NT2/D1 (cell line): ENCODE measurements at regions not wholly inside any gene's neighbourhood (a gene's known extent, or its start where the extent isn't known, plus 50 kb on each side); places are given as distances from the start of the nearest gene placed in this dataset.

Experiments used
- DNase-seq: peaks from one replicate; pipeline ENCODE4 v3.0.0-alpha.2; 2011; ENCODE audit warnings: low read depth, low spot score
- H3K27me3 ChIP-seq: 2 replicates; pipeline ENCODE4 v1.6.0; 2011; ENCODE audit warnings: mild to moderate bottlenecking; ENCODE audit not compliant: insufficient read length, insufficient read depth
- H3K36me3 ChIP-seq: 2 replicates; pipeline ENCODE4 v1.6.1; 2011; ENCODE audit warnings: mild to moderate bottlenecking, low read length, mixed read lengths; ENCODE audit not compliant: insufficient read depth, insufficient read length
- H3K4me1 ChIP-seq: 2 replicates; pipeline ENCODE4 v1.5.1; 2011; ENCODE audit not compliant: insufficient read depth, insufficient read length
- H3K4me3 ChIP-seq: 2 replicates; pipeline ENCODE4 v1.5.1; 2011; ENCODE audit warnings: low read depth; ENCODE audit not compliant: insufficient read length
- H3K9ac ChIP-seq: 2 replicates; pipeline ENCODE4 v1.6.0; 2011; ENCODE audit warnings: low read depth; ENCODE audit not compliant: insufficient read length
- H3K9me3 ChIP-seq: 2 replicates; pipeline ENCODE4 v1.5.1; 2011; ENCODE audit warnings: mild to moderate bottlenecking, low read length; ENCODE audit not compliant: insufficient read depth
- SUZ12 ChIP-seq: IDR thresholded peaks from 2 replicates; pipeline ENCODE4 v1.6.1; 2011; ENCODE audit not compliant: insufficient read length, insufficient read depth; ENCODE audit errors: extremely low read depth
- YY1 ChIP-seq: IDR thresholded peaks from 2 replicates; pipeline ENCODE4 v1.6.1; 2011; ENCODE audit not compliant: insufficient read length, insufficient read depth
- ZNF274 ChIP-seq: IDR thresholded peaks from 2 replicates; pipeline ENCODE4 v1.6.1; 2011; ENCODE audit warnings: mild to moderate bottlenecking, low read depth, low read length

- DNase-seq: no peak
- no peaks in the 10 kb centered on the region for H3K9me3 ChIP-seq
- H3K27me3 ChIP-seq: no peaks in the 10 kb centered on the region
- TF ChIP-seq YY1: no peak
- no peak for TF ChIP-seq ZNF274
- TF ChIP-seq SUZ12: no peak
- H3K4me1 ChIP-seq: no peaks in the 10 kb centered on the region
- no peak overlapping the region for H3K9ac ChIP-seq
- H3K36me3 ChIP-seq: peaks cover 33% of the 10 kb centered on the region
- H3K4me3 ChIP-seq: no peak overlapping the region
Observed at GRCh38 chrX:115892056-115892708, 278.4 kb upstream of the AGTR2 start.

- no peak overlapping the region for H3K9ac ChIP-seq
- H3K4me1 ChIP-seq: no peaks in the 10 kb centered on the region
- peaks cover 35% of the 10 kb centered on the region for H3K36me3 ChIP-seq
- TF ChIP-seq ZNF274: no peak
- no peak for TF ChIP-seq YY1
- TF ChIP-seq SUZ12: no peak
- H3K4me3 ChIP-seq: no peak overlapping the region
- DNase-seq: peak; percentile 32
- no peaks in the 10 kb centered on the region for H3K9me3 ChIP-seq
- no peaks in the 10 kb centered on the region for H3K27me3 ChIP-seq
Observed at GRCh38 chrX:115892787-115893671, 277.5 kb upstream of the AGTR2 start.

- Histone ChIP-seq H3K9ac (no peak overlapping the region), H3K27me3 (no peaks in the 10 kb centered on the region), H3K4me1 (no peaks in the 10 kb centered on the region), H3K36me3 (peaks cover 39% of the 10 kb centered on the region), H3K9me3 (no peaks in the 10 kb centered on the region), H3K4me3 (no peak overlapping the region)
- TF ChIP-seq YY1 (no peak), ZNF274 (no peak), SUZ12 (no peak)
- DNase-seq: no peak
Observed at GRCh38 chrX:115894087-115894486, 276.5 kb upstream of the AGTR2 start.

- DNase-seq: no peak
- no peak overlapping the region for H3K9ac ChIP-seq
- no peaks in the 10 kb centered on the region for H3K9me3 ChIP-seq
- no peaks in the 10 kb centered on the region for H3K27me3 ChIP-seq
- peaks cover 45% of the 10 kb centered on the region for H3K36me3 ChIP-seq
- no peaks in the 10 kb centered on the region for H3K4me1 ChIP-seq
- TF ChIP-seq ZNF274 (no peak), YY1 (no peak), SUZ12 (no peak)
- no peak overlapping the region for H3K4me3 ChIP-seq
Observed at GRCh38 chrX:115895678-115896329, 274.7 kb upstream of the AGTR2 start.

GRCh38 chrX:115896362-115896761 lies 274.2 kb upstream of the AGTR2 start:
- Histone ChIP-seq H3K9ac (no peak overlapping the region), H3K36me3 (peaks cover 42% of the 10 kb centered on the region), H3K4me1 (no peaks in the 10 kb centered on the region), H3K4me3 (no peak overlapping the region), H3K27me3 (no peaks in the 10 kb centered on the region), H3K9me3 (no peaks in the 10 kb centered on the region)
- DNase-seq: no peak
- TF ChIP-seq SUZ12: no peak
- TF ChIP-seq ZNF274: no peak
- TF ChIP-seq YY1: no peak

DNA sequence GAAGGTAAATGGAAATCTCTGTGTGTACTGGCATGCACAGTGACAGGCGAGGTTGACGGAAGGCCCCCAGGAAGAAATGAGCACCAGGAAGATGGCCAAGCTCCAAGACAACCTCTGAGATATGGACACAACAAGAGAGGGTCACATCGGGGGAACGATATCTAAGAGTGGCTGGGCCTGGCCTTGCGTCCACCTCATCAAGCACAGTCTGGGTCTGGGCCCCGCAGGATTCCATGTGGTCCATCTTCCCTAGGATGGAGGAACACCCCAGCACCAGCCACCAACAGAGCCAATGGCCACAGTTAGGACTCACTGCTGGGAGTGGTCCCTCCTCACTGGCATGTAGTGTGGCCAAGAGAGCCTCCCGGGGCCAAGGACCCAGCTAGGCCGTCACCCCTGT lies 272.6 kb upstream of the AGTR2 start:
- no peak for TF ChIP-seq YY1
- no peak for TF ChIP-seq SUZ12
- TF ChIP-seq ZNF274: no peak
- H3K9me3 ChIP-seq: no peaks in the 10 kb centered on the region
- DNase-seq: no peak
- no peak overlapping the region for H3K4me3 ChIP-seq
- H3K36me3 ChIP-seq: peaks cover 39% of the 10 kb centered on the region
- H3K9ac ChIP-seq: no peak overlapping the region
- H3K27me3 ChIP-seq: no peaks in the 10 kb centered on the region
- no peaks in the 10 kb centered on the region for H3K4me1 ChIP-seq

DNA sequence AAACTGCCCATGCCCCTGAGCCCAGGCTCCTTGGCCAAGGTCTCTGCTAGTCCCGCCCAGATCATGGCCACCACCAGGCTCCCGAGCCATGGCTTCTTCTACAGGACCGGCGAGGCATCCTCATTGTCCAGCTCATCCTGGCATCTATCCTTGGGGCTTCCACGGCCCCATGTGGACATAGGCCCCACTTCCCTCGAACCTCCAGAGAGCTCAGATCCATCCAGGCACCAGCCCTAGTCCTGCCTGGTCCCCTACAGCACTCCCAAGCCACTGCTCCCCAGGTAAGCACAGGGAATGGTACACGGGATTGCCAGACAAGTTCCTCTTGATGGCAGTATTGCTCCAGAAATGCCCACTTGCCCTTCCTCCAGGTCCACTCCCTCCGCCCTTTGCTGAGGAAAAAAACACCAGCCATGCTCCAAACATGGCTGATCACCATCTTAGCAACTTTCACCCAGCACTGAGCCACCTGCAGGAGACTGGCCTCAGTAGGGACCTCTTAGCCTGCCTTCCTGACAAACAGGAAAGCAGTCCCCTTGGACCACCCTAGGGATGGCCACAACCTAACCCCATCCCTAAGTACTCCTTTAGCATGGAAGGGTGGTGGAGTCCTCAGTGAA lies 272.1 kb upstream of the AGTR2 start:
- H3K9ac ChIP-seq: no peak overlapping the region
- H3K36me3 ChIP-seq: peaks cover 39% of the 10 kb centered on the region
- H3K27me3 ChIP-seq: no peaks in the 10 kb centered on the region
- no peaks in the 10 kb centered on the region for H3K4me1 ChIP-seq
- no peak overlapping the region for H3K4me3 ChIP-seq
- DNase-seq: peak; percentile 35
- no peaks in the 10 kb centered on the region for H3K9me3 ChIP-seq
- no peak for TF ChIP-seq ZNF274
- no peak for TF ChIP-seq YY1
- no peak for TF ChIP-seq SUZ12
